CD8-positive, alpha-beta memory T cell (primary cell): ENCODE measurements at regions not wholly inside any gene's neighbourhood (a gene's known extent, or its start where the extent isn't known, plus 50 kb on each side); places are given as distances from the start of the nearest gene placed in this dataset.

Experiments
- CTCF ChIA-PET: fragments of 350-600 bp; sonication (Branson Sonifier 250); formaldehyde crosslinking; loops from one replicate; lab custom pipeline; 2021; ENCODE audit warnings: antibody characterized with exemption; lab: Charles Lee
- POLR2A ChIA-PET: fragments of 350-600 bp; sonication (Branson Sonifier 250); formaldehyde crosslinking; loops from one replicate; lab custom pipeline; 2021; ENCODE audit warnings: antibody characterized with exemption; lab: Charles Lee
- DNase-seq, 5 donors: peaks; one replicate each; pipeline versions ENCODE4 v3.0.0 to v3.0.0-alpha.2; 2020 to 2022; ENCODE audit warnings: mixed read lengths in 1 of 5
- H3K27ac ChIP-seq: one replicate; pipeline ENCODE4 v1.7.0; 2013; ENCODE audit warnings: low read depth, mild to moderate bottlenecking, low read length, moderate library complexity
- H3K27me3 ChIP-seq: 2 replicates; pipeline ENCODE4 v1.7.0; 2013; ENCODE audit warnings: low read length, mild to moderate bottlenecking; ENCODE audit not compliant: insufficient read depth, poor library complexity, severe bottlenecking
- H3K36me3 ChIP-seq: 2 replicates; pipeline ENCODE4 v1.7.0; 2013; ENCODE audit warnings: mild to moderate bottlenecking, low read length, moderate library complexity; ENCODE audit not compliant: insufficient read depth
- H3K4me1 ChIP-seq: 2 replicates; pipeline ENCODE4 v1.7.0; 2013; ENCODE audit warnings: mild to moderate bottlenecking, low read length, moderate library complexity; ENCODE audit not compliant: insufficient read depth
- H3K4me3 ChIP-seq: 2 replicates; pipeline ENCODE4 v1.7.0; 2013; ENCODE audit warnings: mild to moderate bottlenecking, low read length
- H3K9me3 ChIP-seq: 2 replicates; pipeline ENCODE4 v1.7.0; 2013; ENCODE audit warnings: mild to moderate bottlenecking, low read length
- H3K27ac Mint-ChIP-seq, 8 donors: one replicate each; pipeline ENCODE4 v1.8.0; 2020 to 2021; ENCODE audit warnings: mixed read lengths in 8 of 8, mild to moderate bottlenecking in 6 of 8, inconsistent platforms in 3 of 8, moderate library complexity in 3 of 8
- H3K27me3 Mint-ChIP-seq, 2 donors: one replicate each; pipeline ENCODE4 v1.8.0; 2020 to 2021; ENCODE audit warnings: mixed read lengths in 2 of 2, mild to moderate bottlenecking in 1 of 2, moderate library complexity in 1 of 2
- H3K36me3 Mint-ChIP-seq, 3 donors: one replicate each; pipeline ENCODE4 v1.8.0; 2020 to 2021; ENCODE audit warnings: mixed read lengths in 3 of 3, inconsistent platforms in 1 of 3, mild to moderate bottlenecking in 1 of 3
- H3K4me1 Mint-ChIP-seq, 3 donors: one replicate each; pipeline ENCODE4 v1.8.0; 2020 to 2021; ENCODE audit warnings: mixed read lengths in 3 of 3, inconsistent platforms in 1 of 3, mild to moderate bottlenecking in 1 of 3
- H3K4me3 Mint-ChIP-seq, 7 donors: one replicate each; pipeline ENCODE4 v1.8.0; 2020 to 2021; ENCODE audit warnings: mixed read lengths in 7 of 7, mild to moderate bottlenecking in 6 of 7, moderate library complexity in 4 of 7, inconsistent platforms in 2 of 7
- H3K9me3 Mint-ChIP-seq, 5 donors: one replicate each; pipeline ENCODE4 v1.8.0; 2020 to 2022; ENCODE audit warnings: mixed read lengths in 5 of 5, mild to moderate bottlenecking in 3 of 5, moderate library complexity in 2 of 5, inconsistent platforms in 1 of 5

DNA sequence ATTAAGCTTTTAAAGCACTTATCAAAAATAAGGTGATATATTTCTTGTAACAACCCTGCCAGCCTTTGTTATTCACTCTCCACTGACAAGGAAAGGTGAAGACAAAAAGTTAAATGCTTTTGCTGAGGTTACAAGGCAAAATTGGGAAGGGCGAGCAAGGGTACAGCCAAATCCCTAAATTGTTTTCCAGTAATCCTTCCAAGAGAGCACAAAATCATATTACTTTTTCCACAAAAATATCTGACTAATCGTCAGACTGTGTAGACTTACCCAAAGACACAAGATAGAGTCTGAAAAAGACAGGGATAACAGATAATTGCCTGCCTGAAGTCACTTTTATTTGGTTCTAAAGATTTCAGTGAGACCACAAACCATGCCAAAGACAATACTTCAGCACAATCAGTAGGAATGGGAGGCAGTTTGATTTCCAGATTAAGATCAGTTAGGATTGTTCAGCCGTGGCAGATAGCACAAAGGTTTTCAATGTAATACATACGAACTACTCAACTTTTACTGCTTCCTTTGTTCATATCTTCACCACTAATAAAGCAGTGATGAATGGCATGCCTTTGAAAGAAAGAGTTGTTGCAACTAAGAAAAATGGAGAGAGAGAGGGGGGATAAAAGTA, 383.8 kb upstream of the TUSC1 start:
- ChIA-PET CTCF (no interaction called here), POLR2A (no interaction called here)
- Mint-ChIP-seq H3K4me1 (no peaks in the 10 kb centered on the region), H3K36me3 (no peaks in the 10 kb centered on the region), H3K27ac (no peak overlapping the region), H3K27me3 (no peaks in the 10 kb centered on the region), H3K9me3 (peaks cover 4 to 54% (median 11%) of the 10 kb centered on the region in 5 donors), H3K4me3 (no peak overlapping the region)
- Histone ChIP-seq H3K4me1 (no peaks in the 10 kb centered on the region), H3K27ac (no peak overlapping the region), H3K36me3 (no peaks in the 10 kb centered on the region), H3K27me3 (no peaks in the 10 kb centered on the region), H3K9me3 (no peaks in the 10 kb centered on the region), H3K4me3 (no peak overlapping the region)
- DNase-seq = no peak

DNA sequence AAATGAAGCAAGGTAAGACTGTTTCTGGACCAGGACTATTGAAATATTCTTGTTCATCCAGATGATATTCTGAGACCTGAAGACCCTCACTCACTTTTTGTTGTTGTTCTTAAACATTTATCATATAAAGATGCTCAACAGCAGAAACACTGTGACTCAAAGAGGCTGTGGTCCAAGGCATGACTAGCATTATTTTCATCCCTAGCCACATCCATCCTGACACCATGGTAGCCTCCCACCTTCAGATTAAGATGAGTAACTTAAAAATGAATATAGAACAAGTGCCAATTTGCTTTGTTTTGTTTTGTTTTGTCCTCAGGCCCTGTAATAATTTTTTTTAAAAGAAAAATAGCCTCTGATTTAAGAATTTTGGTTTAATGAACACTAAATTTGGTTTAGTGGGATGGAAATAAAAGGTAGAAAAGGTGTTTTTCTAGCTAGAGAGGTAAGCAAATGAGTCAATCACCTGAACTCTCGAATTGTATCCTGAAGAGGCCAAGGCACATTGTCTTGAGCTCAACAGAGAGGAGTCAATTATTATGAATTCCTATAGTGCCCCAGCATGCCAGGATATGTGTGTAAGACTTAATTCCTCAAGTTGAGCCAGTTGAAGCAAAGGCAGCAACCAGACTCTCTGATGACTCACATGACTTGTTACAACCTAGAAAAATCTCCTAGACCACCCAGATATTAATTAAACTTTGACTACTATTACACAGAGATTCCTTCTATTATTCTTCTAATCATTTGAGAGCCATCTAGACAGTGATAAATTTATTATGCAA, 380.1 kb upstream of the TUSC1 start:
- Histone ChIP-seq H3K9me3 (no peaks in the 10 kb centered on the region), H3K36me3 (no peaks in the 10 kb centered on the region), H3K4me3 (no peak overlapping the region), H3K27me3 (no peaks in the 10 kb centered on the region), H3K27ac (no peak overlapping the region), H3K4me1 (no peaks in the 10 kb centered on the region)
- H3K36me3 Mint-ChIP-seq = no peaks in the 10 kb centered on the region
- CTCF ChIA-PET = no interaction called here
- peaks cover 7 to 62% (median 15%) of the 10 kb centered on the region in 5 donors for H3K9me3 Mint-ChIP-seq
- no peak overlapping the region for H3K27ac Mint-ChIP-seq
- no peaks in the 10 kb centered on the region for H3K4me1 Mint-ChIP-seq
- POLR2A ChIA-PET = no interaction called here
- DNase-seq = no peak
- no peaks in the 10 kb centered on the region for H3K27me3 Mint-ChIP-seq
- no peak overlapping the region for H3K4me3 Mint-ChIP-seq

DNA sequence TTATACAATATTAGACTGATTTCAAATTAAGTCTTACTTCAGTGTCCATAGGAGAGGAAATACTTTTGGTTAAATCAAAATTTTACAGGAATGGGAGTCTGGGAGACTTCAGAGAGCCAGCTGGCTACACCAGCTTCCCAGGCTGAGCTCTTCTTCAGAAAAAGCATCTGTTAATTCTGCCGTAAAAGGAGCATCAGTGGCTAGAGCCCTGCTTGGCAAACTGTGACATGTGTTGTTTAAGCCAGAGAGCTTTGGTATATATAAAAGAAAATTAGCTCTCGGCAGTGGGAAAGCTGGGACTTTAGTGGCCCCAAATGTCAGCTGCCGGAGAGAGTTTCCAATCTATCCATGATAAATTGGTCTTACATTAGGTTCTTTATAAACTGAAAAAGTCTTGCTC, 378.8 kb upstream of the TUSC1 start:
- Mint-ChIP-seq H3K4me1 (no peaks in the 10 kb centered on the region), H3K27ac (no peak overlapping the region), H3K4me3 (no peak overlapping the region), H3K36me3 (no peaks in the 10 kb centered on the region), H3K9me3 (peaks cover 8 to 59% (median 21%) of the 10 kb centered on the region in 5 donors), H3K27me3 (no peaks in the 10 kb centered on the region)
- H3K4me1 ChIP-seq = no peaks in the 10 kb centered on the region
- ChIA-PET CTCF (no interaction called here), POLR2A (no interaction called here)
- DNase-seq = no peak
- no peak overlapping the region for H3K4me3 ChIP-seq
- no peaks in the 10 kb centered on the region for H3K9me3 ChIP-seq
- H3K27me3 ChIP-seq = no peaks in the 10 kb centered on the region
- no peaks in the 10 kb centered on the region for H3K36me3 ChIP-seq
- no peak overlapping the region for H3K27ac ChIP-seq

DNA sequence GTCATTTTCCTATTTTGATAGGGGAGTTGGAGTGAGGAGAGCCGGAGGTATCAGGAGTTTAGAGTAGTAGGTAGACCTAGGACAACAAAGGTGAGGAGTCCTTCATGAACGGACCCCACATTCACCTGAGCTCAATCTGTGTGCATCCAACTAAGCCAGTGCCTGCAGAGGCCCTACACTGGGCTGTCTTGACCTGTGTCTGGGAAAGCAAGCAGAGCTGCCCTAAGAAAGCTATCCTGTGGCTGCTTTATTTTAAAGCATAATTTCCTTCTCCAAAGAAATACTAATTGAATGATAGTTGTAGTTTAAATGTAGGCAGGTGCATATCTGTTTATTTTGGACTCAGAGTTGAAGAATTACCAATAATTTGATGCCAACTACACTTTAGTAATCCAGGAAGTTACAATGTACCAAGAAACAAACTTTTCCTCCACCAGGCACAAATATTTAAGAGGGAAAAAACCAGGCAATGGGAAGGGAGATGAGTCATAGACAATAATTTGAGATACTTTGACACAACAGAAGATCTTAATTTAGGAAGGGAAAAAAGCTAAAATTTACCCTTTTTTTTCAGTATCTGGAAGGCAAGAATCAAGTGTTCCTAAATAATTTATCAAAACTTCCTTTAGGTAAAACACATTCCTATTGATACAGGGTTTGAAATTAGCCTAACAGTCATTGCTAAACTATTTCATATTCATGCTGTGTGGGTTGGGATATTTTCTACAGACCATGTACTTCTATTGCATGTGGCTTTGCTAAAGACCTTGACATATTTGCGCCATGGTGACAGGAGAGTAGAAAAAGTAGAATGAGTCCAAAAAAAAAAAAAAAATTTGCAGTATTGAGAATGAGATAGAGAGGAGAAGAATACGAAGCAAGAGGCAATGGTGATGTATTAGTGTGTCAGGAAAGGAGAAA, 376.6 kb upstream of the TUSC1 start:
- Histone ChIP-seq H3K4me1 (no peaks in the 10 kb centered on the region), H3K27ac (no peak overlapping the region), H3K9me3 (no peaks in the 10 kb centered on the region), H3K4me3 (no peak overlapping the region), H3K36me3 (no peaks in the 10 kb centered on the region), H3K27me3 (no peaks in the 10 kb centered on the region)
- ChIA-PET CTCF (no interaction called here), POLR2A (no interaction called here)
- Mint-ChIP-seq H3K36me3 (no peaks in the 10 kb centered on the region), H3K27me3 (no peaks in the 10 kb centered on the region), H3K9me3 (peaks cover 8 to 54% (median 24%) of the 10 kb centered on the region in 5 donors), H3K27ac (no peak overlapping the region), H3K4me1 (no peaks in the 10 kb centered on the region), H3K4me3 (no peak overlapping the region)
- no peak for DNase-seq

DNA sequence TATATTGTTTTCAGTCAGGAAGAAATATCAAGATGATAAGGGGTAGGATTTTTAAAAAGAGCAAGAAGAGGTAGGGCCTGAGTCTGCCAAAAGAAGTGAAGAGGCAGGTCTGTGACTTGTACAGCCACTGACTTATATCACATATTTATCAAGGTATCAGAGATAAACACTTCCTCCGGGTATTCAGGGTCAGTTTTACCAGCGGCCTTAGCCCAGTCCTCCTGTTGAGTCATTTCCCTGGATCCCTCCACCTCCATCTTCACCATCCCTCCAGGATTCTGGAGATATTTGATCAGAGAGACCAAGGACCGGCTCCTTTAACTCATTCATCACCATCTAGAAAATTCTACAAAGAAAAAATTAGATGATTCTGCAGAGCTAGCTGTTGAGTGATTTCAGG, 375.7 kb upstream of the TUSC1 start:
- no peak overlapping the region for H3K4me3 Mint-ChIP-seq
- Histone ChIP-seq H3K36me3 (no peaks in the 10 kb centered on the region), H3K27ac (no peak overlapping the region), H3K4me3 (no peak overlapping the region), H3K9me3 (no peaks in the 10 kb centered on the region), H3K27me3 (no peaks in the 10 kb centered on the region), H3K4me1 (no peaks in the 10 kb centered on the region)
- H3K36me3 Mint-ChIP-seq = no peaks in the 10 kb centered on the region
- ChIA-PET CTCF (no interaction called here), POLR2A (no interaction called here)
- no peaks in the 10 kb centered on the region for H3K4me1 Mint-ChIP-seq
- no peaks in the 10 kb centered on the region for H3K27me3 Mint-ChIP-seq
- H3K9me3 Mint-ChIP-seq = peaks cover 10 to 55% (median 22%) of the 10 kb centered on the region in 5 donors
- peak overlapping the region in 1 of 8 donors; percentile 61 for H3K27ac Mint-ChIP-seq
- DNase-seq = no peak

DNA sequence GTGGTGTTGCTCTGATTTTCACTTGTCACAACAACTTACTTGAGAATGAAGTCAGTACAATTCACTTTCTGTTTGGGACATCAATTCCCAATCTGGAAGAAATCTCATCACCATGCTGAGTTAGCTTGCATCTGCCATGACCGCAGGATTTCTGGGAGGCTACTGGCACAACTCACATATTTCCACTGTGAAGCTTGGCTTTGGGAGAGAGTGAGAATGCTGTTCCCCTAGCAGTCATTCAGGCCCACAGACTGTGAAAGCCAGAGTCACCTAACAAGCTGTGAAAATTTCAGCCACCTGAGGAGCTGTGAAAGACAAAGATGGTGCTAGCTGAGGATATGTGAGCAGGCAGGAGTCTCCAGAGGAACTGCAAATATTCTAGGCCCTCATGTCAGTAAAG, 365.2 kb upstream of the TUSC1 start:
- Histone ChIP-seq H3K27ac (no peak overlapping the region), H3K9me3 (no peaks in the 10 kb centered on the region), H3K4me1 (no peaks in the 10 kb centered on the region), H3K4me3 (no peak overlapping the region), H3K27me3 (no peaks in the 10 kb centered on the region), H3K36me3 (no peaks in the 10 kb centered on the region)
- Mint-ChIP-seq H3K4me1 (no peaks in the 10 kb centered on the region), H3K27me3 (no peaks in the 10 kb centered on the region), H3K27ac (no peak overlapping the region), H3K9me3 (peaks cover 9 to 20% (median 14%) of the 10 kb centered on the region in 5 donors), H3K4me3 (no peak overlapping the region), H3K36me3 (no peaks in the 10 kb centered on the region)
- ChIA-PET CTCF (no interaction called here), POLR2A (no interaction called here)
- DNase-seq = no peak

DNA sequence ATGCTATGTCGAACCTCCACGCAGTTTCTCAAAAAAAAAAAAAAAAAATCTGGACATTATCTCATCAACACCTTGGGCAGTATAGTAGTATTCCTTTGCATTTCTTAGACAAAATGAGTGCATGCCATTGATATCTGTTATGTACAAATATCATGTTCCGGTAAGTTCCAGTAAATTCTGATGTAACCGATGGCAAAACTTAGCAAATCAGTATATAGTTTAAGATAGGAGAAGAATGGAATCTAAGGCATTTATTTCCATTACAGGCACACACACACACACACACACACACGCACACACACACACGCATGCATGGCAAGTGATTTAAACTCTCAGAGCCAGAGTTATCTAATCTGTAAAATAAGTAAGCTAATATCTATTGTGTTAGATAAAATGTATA, 356.5 kb upstream of the TUSC1 start:
- H3K27me3 ChIP-seq = no peaks in the 10 kb centered on the region
- CTCF ChIA-PET = no interaction called here
- no peak overlapping the region for H3K4me3 Mint-ChIP-seq

DNA sequence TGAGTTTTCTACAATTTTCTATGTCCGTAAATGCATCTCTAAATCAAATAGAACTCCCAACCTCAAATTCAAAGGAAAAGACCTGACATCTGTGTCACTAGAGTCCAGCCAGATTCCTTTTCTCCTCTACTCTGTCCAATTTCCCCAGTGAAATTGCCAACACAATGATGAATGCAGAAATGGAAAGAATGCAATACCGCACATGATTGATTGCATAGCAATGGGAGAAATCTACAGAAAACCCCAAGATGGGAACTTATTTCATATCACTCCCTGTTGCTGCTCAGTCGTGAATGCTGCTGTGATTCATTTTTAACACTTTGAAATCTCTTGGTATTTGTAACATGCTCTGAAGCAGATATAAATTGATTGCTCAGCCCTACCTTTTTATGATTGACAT, 355.1 kb upstream of the TUSC1 start:
- no peaks in the 10 kb centered on the region for H3K27me3 ChIP-seq
- Mint-ChIP-seq H3K4me3 (no peak overlapping the region), H3K27me3 (no peaks in the 10 kb centered on the region), H3K4me1 (no peaks in the 10 kb centered on the region), H3K9me3 (peaks cover 4 to 33% (median 6%) of the 10 kb centered on the region in 5 donors), H3K27ac (no peak overlapping the region), H3K36me3 (no peaks in the 10 kb centered on the region)
- no peaks in the 10 kb centered on the region for H3K4me1 ChIP-seq
- H3K36me3 ChIP-seq = no peaks in the 10 kb centered on the region
- no peak overlapping the region for H3K27ac ChIP-seq
- POLR2A ChIA-PET = no interaction called here
- CTCF ChIA-PET = no interaction called here
- H3K4me3 ChIP-seq = no peak overlapping the region
- DNase-seq = no peak
- H3K9me3 ChIP-seq = no peaks in the 10 kb centered on the region

More for the DNA sequence above, 356.5 kb upstream of the TUSC1 start:
- no peak overlapping the region for H3K27ac ChIP-seq
- no peaks in the 10 kb centered on the region for H3K27me3 Mint-ChIP-seq
- H3K36me3 ChIP-seq = no peaks in the 10 kb centered on the region
- peaks cover 4 to 35% (median 10%) of the 10 kb centered on the region in 5 donors for H3K9me3 Mint-ChIP-seq
- H3K4me3 ChIP-seq = no peak overlapping the region
- no peaks in the 10 kb centered on the region for H3K4me1 Mint-ChIP-seq
- no peaks in the 10 kb centered on the region for H3K36me3 Mint-ChIP-seq
- H3K4me1 ChIP-seq = no peaks in the 10 kb centered on the region
- POLR2A ChIA-PET = no interaction called here
- DNase-seq = no peak
- H3K9me3 ChIP-seq = no peaks in the 10 kb centered on the region
- H3K27ac Mint-ChIP-seq = no peak overlapping the region
